ENCODE measurements at regions not wholly inside any gene's neighbourhood (a gene's known extent, or its start where the extent isn't known, plus 50 kb on each side); places are given as distances from the start of the nearest gene placed in this dataset.

GRCh38 chr12:16453319-16453718, 105.9 kb downstream of the MGST1 start:
- TF ChIP-seq CTCF (IDR thresholded peaks at IDR 0.05) (no peak), SMAD3 (CRISPR knock-in tag; IDR thresholded peaks at IDR 0.05; ENCODE audit: borderline replicate concordance) (no peak), TEAD4 (CRISPR knock-in tag; IDR thresholded peaks at IDR 0.05) (no peak), OVOL2 (CRISPR knock-in tag; IDR thresholded peaks at IDR 0.05; ENCODE audit: borderline replicate concordance) (no peak), FOXK1 (CRISPR knock-in tag; IDR thresholded peaks at IDR 0.05) (no peak), TCF7 (CRISPR knock-in tag; IDR thresholded peaks at IDR 0.05; ENCODE audit: low read depth) (no peak), IRF2 (CRISPR knock-in tag; IDR thresholded peaks at IDR 0.05; ENCODE audit: borderline replicate concordance, low read depth) (no peak), FOXJ3 (CRISPR knock-in tag; IDR thresholded peaks at IDR 0.05; ENCODE audit: borderline replicate concordance) (no peak)
- TF ChIP-seq, protein P1, sequence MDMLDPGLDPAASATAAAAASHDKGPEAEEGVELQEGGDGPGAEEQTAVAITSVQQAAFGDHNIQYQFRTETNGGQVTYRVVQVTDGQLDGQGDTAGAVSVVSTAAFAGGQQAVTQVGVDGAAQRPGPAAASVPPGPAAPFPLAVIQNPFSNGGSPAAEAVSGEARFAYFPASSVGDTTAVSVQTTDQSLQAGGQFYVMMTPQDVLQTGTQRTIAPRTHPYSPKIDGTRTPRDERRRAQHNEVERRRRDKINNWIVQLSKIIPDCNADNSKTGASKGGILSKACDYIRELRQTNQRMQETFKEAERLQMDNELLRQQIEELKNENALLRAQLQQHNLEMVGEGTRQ (CRISPR knock-in tag; IDR thresholded peaks at IDR 0.05) = no peak
- TF ChIP-seq, protein P2, sequence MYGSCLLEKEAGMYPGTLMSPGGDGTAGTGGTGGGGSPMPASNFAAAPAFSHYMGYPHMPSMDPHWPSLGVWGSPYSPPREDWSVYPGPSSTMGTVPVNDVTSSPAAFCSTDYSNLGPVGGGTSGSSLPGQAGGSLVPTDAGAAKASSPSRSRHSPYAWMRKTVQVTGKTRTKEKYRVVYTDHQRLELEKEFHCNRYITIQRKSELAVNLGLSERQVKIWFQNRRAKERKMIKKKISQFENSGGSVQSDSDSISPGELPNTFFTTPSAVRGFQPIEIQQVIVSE (CRISPR knock-in tag; IDR thresholded peaks at IDR 0.05; ENCODE audit: borderline replicate concordance) = no peak
